CD8-positive, alpha-beta memory T cell (primary cell): ENCODE measurements at regions not wholly inside any gene's neighbourhood (a gene's known extent, or its start where the extent isn't known, plus 50 kb on each side); places are given as distances from the start of the nearest gene placed in this dataset.
"Not testable (repeated sequence)": the region's sequence is repeated elsewhere in the genome, so short reads cannot be mapped to it uniquely, and the experiment has no call there.

ENCODE experiments used
- CTCF ChIA-PET: fragments of 350-600 bp; sonication (Branson Sonifier 250); formaldehyde crosslinking; loops from one replicate; lab custom pipeline; 2021; ENCODE audit warnings: antibody characterized with exemption; lab: Charles Lee
- POLR2A ChIA-PET: fragments of 350-600 bp; sonication (Branson Sonifier 250); formaldehyde crosslinking; loops from one replicate; lab custom pipeline; 2021; ENCODE audit warnings: antibody characterized with exemption; lab: Charles Lee
- DNase-seq, 5 donors: peaks; one replicate each; pipeline versions ENCODE4 v3.0.0 to v3.0.0-alpha.2; 2020 to 2022; ENCODE audit warnings: mixed read lengths in 1 of 5
- H3K27ac ChIP-seq: one replicate; pipeline ENCODE4 v1.7.0; 2013; ENCODE audit warnings: low read depth, mild to moderate bottlenecking, low read length, moderate library complexity
- H3K27me3 ChIP-seq: 2 replicates; pipeline ENCODE4 v1.7.0; 2013; ENCODE audit warnings: low read length, mild to moderate bottlenecking; ENCODE audit not compliant: insufficient read depth, poor library complexity, severe bottlenecking
- H3K36me3 ChIP-seq: 2 replicates; pipeline ENCODE4 v1.7.0; 2013; ENCODE audit warnings: mild to moderate bottlenecking, low read length, moderate library complexity; ENCODE audit not compliant: insufficient read depth
- H3K4me1 ChIP-seq: 2 replicates; pipeline ENCODE4 v1.7.0; 2013; ENCODE audit warnings: mild to moderate bottlenecking, low read length, moderate library complexity; ENCODE audit not compliant: insufficient read depth
- H3K4me3 ChIP-seq: 2 replicates; pipeline ENCODE4 v1.7.0; 2013; ENCODE audit warnings: mild to moderate bottlenecking, low read length
- H3K9me3 ChIP-seq: 2 replicates; pipeline ENCODE4 v1.7.0; 2013; ENCODE audit warnings: mild to moderate bottlenecking, low read length
- H3K27ac Mint-ChIP-seq, 8 donors: one replicate each; pipeline ENCODE4 v1.8.0; 2020 to 2021; ENCODE audit warnings: mixed read lengths in 8 of 8, mild to moderate bottlenecking in 6 of 8, inconsistent platforms in 3 of 8, moderate library complexity in 3 of 8
- H3K27me3 Mint-ChIP-seq, 2 donors: one replicate each; pipeline ENCODE4 v1.8.0; 2020 to 2021; ENCODE audit warnings: mixed read lengths in 2 of 2, mild to moderate bottlenecking in 1 of 2, moderate library complexity in 1 of 2
- H3K36me3 Mint-ChIP-seq, 3 donors: one replicate each; pipeline ENCODE4 v1.8.0; 2020 to 2021; ENCODE audit warnings: mixed read lengths in 3 of 3, inconsistent platforms in 1 of 3, mild to moderate bottlenecking in 1 of 3
- H3K4me1 Mint-ChIP-seq, 3 donors: one replicate each; pipeline ENCODE4 v1.8.0; 2020 to 2021; ENCODE audit warnings: mixed read lengths in 3 of 3, inconsistent platforms in 1 of 3, mild to moderate bottlenecking in 1 of 3
- H3K4me3 Mint-ChIP-seq, 7 donors: one replicate each; pipeline ENCODE4 v1.8.0; 2020 to 2021; ENCODE audit warnings: mixed read lengths in 7 of 7, mild to moderate bottlenecking in 6 of 7, moderate library complexity in 4 of 7, inconsistent platforms in 2 of 7
- H3K9me3 Mint-ChIP-seq, 5 donors: one replicate each; pipeline ENCODE4 v1.8.0; 2020 to 2022; ENCODE audit warnings: mixed read lengths in 5 of 5, mild to moderate bottlenecking in 3 of 5, moderate library complexity in 2 of 5, inconsistent platforms in 1 of 5

- peaks cover 0 to 8% (median 0%) of the 10 kb centered on the region in 5 donors for H3K9me3 Mint-ChIP-seq
- ChIA-PET CTCF (no interaction called here), POLR2A (no interaction called here)
- H3K4me3 Mint-ChIP-seq, result no peak overlapping the region
- Histone ChIP-seq H3K4me1 (no peaks in the 10 kb centered on the region), H3K27ac (no peak overlapping the region), H3K36me3 (no peaks in the 10 kb centered on the region), H3K9me3 (no peaks in the 10 kb centered on the region), H3K4me3 (no peak overlapping the region), H3K27me3 (no peaks in the 10 kb centered on the region)
- H3K27me3 Mint-ChIP-seq, result peaks cover 0 to 4% of the 10 kb centered on the region in 2 donors
- no peaks in the 10 kb centered on the region for H3K36me3 Mint-ChIP-seq
- no peak overlapping the region for H3K27ac Mint-ChIP-seq
- no peaks in the 10 kb centered on the region for H3K4me1 Mint-ChIP-seq
- DNase-seq, result no peak
Observed at GRCh38 chrX:45622042-45622423, 421.4 kb upstream of the DIPK2B start.

- no peaks in the 10 kb centered on the region for H3K4me1 Mint-ChIP-seq
- H3K36me3 Mint-ChIP-seq, result no peaks in the 10 kb centered on the region
- no peak overlapping the region for H3K4me3 Mint-ChIP-seq
- Histone ChIP-seq H3K4me3 (no peak overlapping the region), H3K27me3 (no peaks in the 10 kb centered on the region), H3K9me3 (no peaks in the 10 kb centered on the region), H3K27ac (no peak overlapping the region), H3K4me1 (no peaks in the 10 kb centered on the region), H3K36me3 (no peaks in the 10 kb centered on the region)
- ChIA-PET POLR2A (no interaction called here), CTCF (no interaction called here)
- H3K27ac Mint-ChIP-seq, result no peak overlapping the region
- DNase-seq, result no peak
- peaks cover 0 to 4% of the 10 kb centered on the region in 2 donors for H3K27me3 Mint-ChIP-seq
- H3K9me3 Mint-ChIP-seq, result peaks cover 0 to 6% (median 0%) of the 10 kb centered on the region in 5 donors
Observed at GRCh38 chrX:45621376-45622041, 420.8 kb upstream of the DIPK2B start.

DNA sequence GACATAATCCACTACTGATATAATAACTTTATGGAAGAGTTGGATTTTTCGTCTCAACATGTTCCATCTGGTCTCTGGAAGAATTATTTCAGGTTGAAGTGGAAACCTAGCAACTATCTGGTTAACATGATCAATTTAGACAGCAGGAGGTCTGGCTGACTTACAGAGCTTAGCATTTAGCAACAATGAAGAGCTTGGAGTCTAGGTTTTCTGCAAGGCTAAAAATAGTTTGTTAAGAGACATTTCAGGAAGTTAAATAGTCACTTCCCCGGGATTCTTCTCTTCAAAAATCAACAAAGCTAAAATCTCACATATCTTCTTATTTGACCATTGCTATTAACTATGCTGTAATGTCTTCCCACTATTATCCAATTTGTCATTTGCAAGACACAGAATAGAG lies 418.6 kb upstream of the DIPK2B start:
- no peak overlapping the region for H3K27ac ChIP-seq
- H3K27me3 ChIP-seq, result no peaks in the 10 kb centered on the region
- H3K9me3 ChIP-seq, result no peaks in the 10 kb centered on the region
- H3K36me3 ChIP-seq, result no peaks in the 10 kb centered on the region
- DNase-seq, result no peak
- Mint-ChIP-seq H3K4me1 (no peaks in the 10 kb centered on the region), H3K9me3 (peaks cover 0 to 5% (median 0%) of the 10 kb centered on the region in 5 donors), H3K27ac (no peak overlapping the region), H3K4me3 (no peak overlapping the region), H3K36me3 (no peaks in the 10 kb centered on the region), H3K27me3 (peaks cover 0 to 4% of the 10 kb centered on the region in 2 donors)
- POLR2A ChIA-PET, result no interaction called here
- H3K4me3 ChIP-seq, result no peak overlapping the region
- H3K4me1 ChIP-seq, result no peaks in the 10 kb centered on the region
- CTCF ChIA-PET, result no interaction called here

- H3K4me1 Mint-ChIP-seq, H3K36me3 Mint-ChIP-seq, H3K27me3 Mint-ChIP-seq, H3K4me3 ChIP-seq, CTCF ChIA-PET, H3K4me3 Mint-ChIP-seq, POLR2A ChIA-PET, H3K4me1 ChIP-seq, H3K36me3 ChIP-seq, H3K27ac Mint-ChIP-seq, DNase-seq, H3K9me3 Mint-ChIP-seq, H3K27ac ChIP-seq, H3K27me3 ChIP-seq, H3K9me3 ChIP-seq: not testable (repeated sequence)
Observed at GRCh38 chrX:45615591-45615990, 414.9 kb upstream of the DIPK2B start.

DNA sequence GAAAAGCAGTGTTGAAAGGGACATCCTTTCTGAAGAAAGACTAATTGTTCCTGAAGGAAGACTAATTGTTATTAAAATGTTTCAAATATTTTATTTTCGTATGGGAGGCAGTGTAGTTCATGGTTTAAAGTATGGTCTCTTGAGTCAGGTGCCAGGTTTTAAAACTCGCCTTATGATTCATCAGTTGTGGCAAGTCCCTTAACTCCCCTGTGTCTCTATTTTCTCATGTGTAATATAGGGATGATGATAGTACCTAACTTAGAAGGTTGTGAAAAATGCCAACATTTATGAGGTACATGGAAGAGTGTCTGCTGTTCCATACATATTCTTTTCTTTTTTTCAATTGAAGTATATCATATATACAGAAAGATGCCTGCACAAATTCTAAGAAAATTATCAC lies 414.2 kb upstream of the DIPK2B start:
- POLR2A ChIA-PET, result no interaction called here
- CTCF ChIA-PET, result no interaction called here
- H3K27ac Mint-ChIP-seq, result no peak overlapping the region

GRCh38 chrX:45602151-45602550 lies 401.5 kb upstream of the DIPK2B start:
- no peak overlapping the region for H3K27ac ChIP-seq
- H3K4me3 ChIP-seq, result no peak overlapping the region
- H3K36me3 Mint-ChIP-seq, result no peaks in the 10 kb centered on the region
- H3K27me3 Mint-ChIP-seq, result no peaks in the 10 kb centered on the region
- H3K9me3 Mint-ChIP-seq, result peaks cover 0 to 2% (median 0%) of the 10 kb centered on the region in 5 donors
- H3K27ac Mint-ChIP-seq, result no peak overlapping the region
- no peaks in the 10 kb centered on the region for H3K27me3 ChIP-seq
- H3K4me3 Mint-ChIP-seq, result no peak overlapping the region
- ChIA-PET POLR2A (no interaction called here), CTCF (no interaction called here)
- DNase-seq, result no peak
- no peaks in the 10 kb centered on the region for H3K36me3 ChIP-seq
- H3K9me3 ChIP-seq, result no peaks in the 10 kb centered on the region
- no peaks in the 10 kb centered on the region for H3K4me1 Mint-ChIP-seq
- no peaks in the 10 kb centered on the region for H3K4me1 ChIP-seq

More for the DNA sequence above, 414.2 kb upstream of the DIPK2B start:
- no peaks in the 10 kb centered on the region for H3K9me3 ChIP-seq
- Mint-ChIP-seq H3K36me3 (no peaks in the 10 kb centered on the region), H3K27me3 (peaks cover 0 to 3% of the 10 kb centered on the region in 2 donors), H3K9me3 (peaks cover 5 to 10% (median 8%) of the 10 kb centered on the region in 5 donors), H3K4me1 (no peaks in the 10 kb centered on the region), H3K4me3 (no peak overlapping the region)
- H3K4me1 ChIP-seq, result no peaks in the 10 kb centered on the region
- no peak overlapping the region for H3K27ac ChIP-seq
- no peaks in the 10 kb centered on the region for H3K36me3 ChIP-seq
- no peak for DNase-seq
- H3K4me3 ChIP-seq, result no peak overlapping the region
- no peaks in the 10 kb centered on the region for H3K27me3 ChIP-seq

- no peaks in the 10 kb centered on the region for H3K4me1 ChIP-seq
- no peak for DNase-seq
- Mint-ChIP-seq H3K9me3 (peaks cover 0 to 2% (median 0%) of the 10 kb centered on the region in 5 donors), H3K4me1 (no peaks in the 10 kb centered on the region), H3K4me3 (no peak overlapping the region), H3K27me3 (no peaks in the 10 kb centered on the region), H3K36me3 (no peaks in the 10 kb centered on the region), H3K27ac (peak overlapping the region in 1 of 8 donors; percentile 0)
- CTCF ChIA-PET, result no interaction called here
- H3K9me3 ChIP-seq, result no peaks in the 10 kb centered on the region
- no peaks in the 10 kb centered on the region for H3K36me3 ChIP-seq
- H3K27ac ChIP-seq, result no peak overlapping the region
- no peaks in the 10 kb centered on the region for H3K27me3 ChIP-seq
- POLR2A ChIA-PET, result no interaction called here
- no peak overlapping the region for H3K4me3 ChIP-seq
Observed at GRCh38 chrX:45601052-45601451, 400.4 kb upstream of the DIPK2B start.

DNA sequence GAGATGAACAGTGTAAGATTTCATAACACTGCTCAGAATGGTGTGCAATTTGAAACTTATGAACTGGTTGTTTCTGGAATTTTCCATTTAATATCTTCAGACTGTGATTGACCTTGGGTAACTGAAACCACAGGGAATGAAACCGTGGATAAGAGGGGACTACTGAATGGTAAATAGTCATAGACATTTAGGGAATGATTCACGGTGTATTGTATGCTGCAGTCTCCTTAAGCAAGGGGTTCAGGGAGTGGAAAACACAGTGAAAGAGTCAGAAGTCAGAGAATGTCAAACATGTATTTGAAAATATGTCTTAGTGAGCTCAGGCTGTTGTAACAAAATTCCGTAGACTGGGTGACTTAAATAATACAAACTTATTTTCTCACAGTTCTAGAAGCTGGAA lies 398.2 kb upstream of the DIPK2B start:
- Histone ChIP-seq H3K4me3 (no peak overlapping the region), H3K27ac (no peak overlapping the region), H3K36me3 (no peaks in the 10 kb centered on the region), H3K27me3 (no peaks in the 10 kb centered on the region), H3K4me1 (no peaks in the 10 kb centered on the region), H3K9me3 (no peaks in the 10 kb centered on the region)
- CTCF ChIA-PET, result no interaction called here
- no peaks in the 10 kb centered on the region for H3K9me3 Mint-ChIP-seq
- no peaks in the 10 kb centered on the region for H3K4me1 Mint-ChIP-seq
- H3K27ac Mint-ChIP-seq, result no peak overlapping the region
- H3K27me3 Mint-ChIP-seq, result no peaks in the 10 kb centered on the region
- H3K4me3 Mint-ChIP-seq, result no peak overlapping the region
- no peaks in the 10 kb centered on the region for H3K36me3 Mint-ChIP-seq
- POLR2A ChIA-PET, result no interaction called here
- no peak for DNase-seq
